Right lobe of liver (tissue), 6 donors: ENCODE measurements at regions not wholly inside any gene's neighbourhood (a gene's known extent, or its start where the extent isn't known, plus 50 kb on each side); places are given as distances from the start of the nearest gene placed in this dataset.

Experiments used
- ATAC-seq, 4 donors: fragments of 200-7000 bp; cut with Tn5 transposase; one replicate each; pipeline ENCODE4 v1.9.1; 2020; ENCODE audit warnings: mild to moderate bottlenecking in 4 of 4, moderate library complexity in 4 of 4
- DNase-seq, 3 donors: peaks; one replicate each; pipeline ENCODE4 v3.0.0-alpha.2; 2020
- H3K27ac ChIP-seq, 3 donors: fragments of 200-600 bp; one replicate each; pipeline ENCODE4 v1.8.0; 2022
- H3K27me3 ChIP-seq, 2 donors: fragments of 200-600 bp; one replicate each; pipeline ENCODE4 v1.8.0; 2022
- H3K36me3 ChIP-seq, 4 donors: fragments of 200-600 bp; sonication (generic) in 1 of 4; one replicate each; pipeline versions ENCODE4 v1.5.1 to v1.8.0; 2017 to 2022; ENCODE audit warnings: control low read depth in 1 of 4
- H3K4me1 ChIP-seq, 4 donors: fragments of 200-600 bp; sonication (generic) in 1 of 4; one replicate each; pipeline versions ENCODE4 v1.5.1 to v1.8.0; 2017 to 2022; ENCODE audit warnings: control low read depth in 1 of 4
- H3K4me3 ChIP-seq, 3 donors: fragments of 200-600 bp; one replicate each; pipeline ENCODE4 v1.8.0; 2022
- H3K9me3 ChIP-seq, 4 donors: fragments of 200-600 bp; sonication (generic) in 1 of 4; one replicate each; pipeline versions ENCODE4 v1.5.1 to v1.8.0; 2017 to 2022; ENCODE audit warnings: control low read depth in 1 of 4
- CTCF ChIP-seq, 4 donors: fragments of 200-600 bp in 3 of 4; fragments of 450-650 bp in 1 of 4; IDR thresholded peaks; one replicate each; pipeline versions ENCODE4 v1.5.1 to v1.8.0; 2016 to 2022; ENCODE audit warnings: antibody characterized with exemption in 4 of 4, mild to moderate bottlenecking in 2 of 4
- POLR2A ChIP-seq: fragments of 450-650 bp; IDR thresholded peaks from one replicate; pipeline ENCODE4 v1.6.1; 2017; ENCODE audit warnings: antibody characterized with exemption, mild to moderate bottlenecking
- WGBS: methylation state at CpG from one replicate; pipeline ENCODE4 v1.1.6; 2018; ENCODE audit warnings: low coverage, low lambda C conversion rate; ENCODE audit not compliant: insufficient coverage; ENCODE audit errors: missing lambda C conversion rate; 5-methylcytosine and 5-hydroxymethylcytosine counted together
- intact Hi-C, 2 donors: fragments of 100-400 bp; cut with DNase I; formaldehyde crosslinking; loops; one replicate each; pipeline versions ENCODE4 v1.11.2 to v1.14.1; 2022
- donor health status: DM: no; HTN: yes; CAD: no.
- donor health status: DM: no; HTN: no; CAD: no.
- donor health status: DM: no; HTN: no; CAD: no.
- donor health status: DM: no; HTN: yes; CAD: no.
- donor health status: DM: no; HTN: yes; CAD: no.

- no peaks in the 10 kb centered on the region for H3K9me3 ChIP-seq
- H3K4me3 ChIP-seq = no peak overlapping the region
- H3K4me1 ChIP-seq = no peaks in the 10 kb centered on the region
- intact Hi-C loops = no loop called here
- WGBS = 79% methylated on average over 2 of the region's 12 CpGs
- DNase-seq (peak in 1 of 3 donors; percentile 7), ATAC-seq (no peak)
- H3K27me3 ChIP-seq = no peaks in the 10 kb centered on the region
- no peaks in the 10 kb centered on the region for H3K36me3 ChIP-seq
- TF ChIP-seq CTCF (IDR thresholded peaks at IDR 0.05) = no peak
- TF ChIP-seq POLR2A = no peak
- no peak overlapping the region for H3K27ac ChIP-seq
Measured at GRCh38 chr10:42979721-42980467, 97.0 kb upstream of the RET start.

- no peaks in the 10 kb centered on the region for H3K27me3 ChIP-seq
- H3K4me3 ChIP-seq = no peak overlapping the region
- DNase-seq (no peak), ATAC-seq (no peak)
- WGBS = no CpG with 5 or more reads among the region's 15 CpGs
- TF ChIP-seq CTCF (IDR thresholded peaks at IDR 0.05) (no peak), POLR2A (no peak)
- H3K4me1 ChIP-seq = no peaks in the 10 kb centered on the region
- no peaks in the 10 kb centered on the region for H3K36me3 ChIP-seq
- H3K27ac ChIP-seq = no peak overlapping the region
- H3K9me3 ChIP-seq = no peaks in the 10 kb centered on the region
- intact Hi-C loops = no loop called here
Measured at GRCh38 chr10:42980553-42981357, 96.1 kb upstream of the RET start.

GRCh38 chr10:42981358-42982236 is 95.3 kb upstream of the RET start:
- WGBS = 79% methylated on average over 3 of the region's 26 CpGs
- intact Hi-C loops = no loop called here
- no peak overlapping the region for H3K27ac ChIP-seq
- no peak overlapping the region for H3K4me3 ChIP-seq
- H3K9me3 ChIP-seq = no peaks in the 10 kb centered on the region
- ATAC-seq (no peak), DNase-seq (no peak)
- no peaks in the 10 kb centered on the region for H3K36me3 ChIP-seq
- TF ChIP-seq CTCF (IDR thresholded peaks at IDR 0.05) (no peak), POLR2A (no peak)
- H3K4me1 ChIP-seq = no peaks in the 10 kb centered on the region
- no peaks in the 10 kb centered on the region for H3K27me3 ChIP-seq

GRCh38 chr10:42982891-42983506 is 93.9 kb upstream of the RET start:
- H3K4me1 ChIP-seq = no peaks in the 10 kb centered on the region
- intact Hi-C loops = no loop called here
- DNase-seq = peak in 1 of 3 donors; percentile 31

More at GRCh38 chr10:42982891-42983506, 93.9 kb upstream of the RET start:
- Histone ChIP-seq H3K27ac (no peak overlapping the region), H3K4me3 (no peak overlapping the region), H3K9me3 (no peaks in the 10 kb centered on the region), H3K36me3 (no peaks in the 10 kb centered on the region), H3K27me3 (no peaks in the 10 kb centered on the region)
- no peak for TF ChIP-seq POLR2A
- no peak for ATAC-seq
- WGBS = 78% methylated on average over 9 of the region's 12 CpGs
